Upper lobe of left lung (tissue), 6 donors: ENCODE measurements at regions not wholly inside any gene's neighbourhood (a gene's known extent, or its start where the extent isn't known, plus 50 kb on each side); places are given as distances from the start of the nearest gene placed in this dataset.

Experiments
- ATAC-seq, 2 donors: fragments of 200-7000 bp; cut with Tn5 transposase; one replicate each; pipeline ENCODE4 v1.9.1; 2022; ENCODE audit warnings: mild to moderate bottlenecking in 2 of 2, moderate library complexity in 2 of 2; ENCODE audit not compliant: low FRiP score in 2 of 2
- DNase-seq, 2 donors: peaks; one replicate each; pipeline ENCODE4 v3.0.0-alpha.2; 2019 to 2020
- H3K27ac ChIP-seq, 4 donors: fragments of 200-600 bp; sonication (generic); one replicate each; pipeline ENCODE4 v1.5.1; 2016 to 2019
- H3K27me3 ChIP-seq, 4 donors: fragments of 200-600 bp; sonication (generic); one replicate each; pipeline ENCODE4 v1.5.1; 2017 to 2019
- H3K36me3 ChIP-seq, 4 donors: fragments of 200-600 bp; sonication (generic); one replicate each; pipeline ENCODE4 v1.5.1; 2016 to 2019
- H3K4me1 ChIP-seq, 4 donors: fragments of 200-600 bp; sonication (generic); one replicate each; pipeline ENCODE4 v1.5.1; 2018 to 2019
- H3K4me3 ChIP-seq, 4 donors: fragments of 200-600 bp; sonication (generic); one replicate each; pipeline ENCODE4 v1.5.1; 2017 to 2019; ENCODE audit warnings: mild to moderate bottlenecking in 2 of 4, moderate library complexity in 1 of 4
- H3K9me3 ChIP-seq, 4 donors: fragments of 200-600 bp; sonication (generic); one replicate each; pipeline ENCODE4 v1.5.1; 2018 to 2019
- EP300 ChIP-seq, 4 donors: sonication (generic); formaldehyde crosslinking; IDR thresholded peaks; one replicate each; pipeline ENCODE4 v1.5.1; 2017; ENCODE audit warnings: antibody characterized with exemption in 4 of 4, control low read depth in 2 of 4
- POLR2A ChIP-seq, 4 donors: fragments of 450-650 bp; IDR thresholded peaks; one replicate each; pipeline ENCODE4 v1.5.1; 2016 to 2017; ENCODE audit warnings: antibody characterized with exemption in 4 of 4, mild to moderate bottlenecking in 2 of 4
- POLR2AphosphoS5 ChIP-seq, 2 donors: sonication (generic); formaldehyde crosslinking; IDR thresholded peaks; one replicate each; pipeline ENCODE4 v1.5.1; 2017; ENCODE audit warnings: antibody characterized with exemption in 2 of 2
- WGBS, 2 donors: methylation state at CpG; one replicate each; pipeline ENCODE4 v1.1.5; 2017 to 2018; 5-methylcytosine and 5-hydroxymethylcytosine counted together
- TF ChIP-seq, protein P1 (sequence below), 6 experiments: fragments of 450-650 bp in 4 of 6; fragments of 200-600 bp in 2 of 6; sonication (generic) in 2 of 6; IDR thresholded peaks; one replicate each; pipeline ENCODE4 v1.5.1; 2016 to 2019; ENCODE audit warnings: antibody characterized with exemption in 6 of 6
- donor health status: DM: no; HTN: no; CAD: no; lungs with moderate emphysema.
- donor health status: DM: no; HTN: yes; CAD: no; lungs with severe emphysema.

DNA sequence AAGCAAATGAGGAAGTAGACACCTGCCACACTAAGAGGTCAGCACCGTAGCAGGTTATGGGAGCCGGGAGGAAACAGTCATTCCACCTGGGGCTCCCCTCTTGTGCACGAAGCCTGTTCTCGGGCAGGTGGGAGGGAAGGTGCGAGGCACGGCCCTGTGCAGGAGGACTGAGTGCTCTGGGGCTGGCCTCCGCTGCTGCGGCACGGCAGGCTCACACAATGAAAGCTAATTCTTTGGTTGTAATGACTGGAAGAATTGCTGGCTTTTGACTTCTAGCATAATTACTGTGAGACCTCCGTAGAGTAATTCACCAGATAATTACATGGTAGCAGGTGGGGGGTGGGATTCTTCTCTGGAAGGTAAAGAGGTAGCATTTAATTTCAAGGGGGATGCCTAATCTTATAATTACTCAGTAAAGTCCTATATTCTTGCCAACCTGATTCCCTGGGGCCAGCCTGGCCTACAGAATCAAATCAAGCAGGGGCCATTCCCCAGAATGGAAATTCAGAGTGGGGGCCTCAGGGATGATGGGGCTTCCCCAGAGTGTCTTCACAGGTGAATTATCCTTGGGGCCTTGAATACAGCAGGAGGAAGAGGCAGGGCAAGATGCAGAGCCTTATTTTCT is 129.1 kb downstream of the TPRA1 start:
- no peak for DNase-seq
- H3K27ac ChIP-seq: no peak overlapping the region
- peaks cover 10 to 33% (median 17%) of the 10 kb centered on the region in 4 donors for H3K4me1 ChIP-seq
- no peaks in the 10 kb centered on the region for H3K36me3 ChIP-seq
- H3K27me3 ChIP-seq: peaks cover 0 to 9% (median 4%) of the 10 kb centered on the region in 4 donors
- H3K4me3 ChIP-seq: no peak overlapping the region
- TF ChIP-seq POLR2A (IDR thresholded peaks at IDR 0.05): no peak
- no peak for TF ChIP-seq EP300 (IDR thresholded peaks at IDR 0.05)
- TF ChIP-seq, protein P1, sequence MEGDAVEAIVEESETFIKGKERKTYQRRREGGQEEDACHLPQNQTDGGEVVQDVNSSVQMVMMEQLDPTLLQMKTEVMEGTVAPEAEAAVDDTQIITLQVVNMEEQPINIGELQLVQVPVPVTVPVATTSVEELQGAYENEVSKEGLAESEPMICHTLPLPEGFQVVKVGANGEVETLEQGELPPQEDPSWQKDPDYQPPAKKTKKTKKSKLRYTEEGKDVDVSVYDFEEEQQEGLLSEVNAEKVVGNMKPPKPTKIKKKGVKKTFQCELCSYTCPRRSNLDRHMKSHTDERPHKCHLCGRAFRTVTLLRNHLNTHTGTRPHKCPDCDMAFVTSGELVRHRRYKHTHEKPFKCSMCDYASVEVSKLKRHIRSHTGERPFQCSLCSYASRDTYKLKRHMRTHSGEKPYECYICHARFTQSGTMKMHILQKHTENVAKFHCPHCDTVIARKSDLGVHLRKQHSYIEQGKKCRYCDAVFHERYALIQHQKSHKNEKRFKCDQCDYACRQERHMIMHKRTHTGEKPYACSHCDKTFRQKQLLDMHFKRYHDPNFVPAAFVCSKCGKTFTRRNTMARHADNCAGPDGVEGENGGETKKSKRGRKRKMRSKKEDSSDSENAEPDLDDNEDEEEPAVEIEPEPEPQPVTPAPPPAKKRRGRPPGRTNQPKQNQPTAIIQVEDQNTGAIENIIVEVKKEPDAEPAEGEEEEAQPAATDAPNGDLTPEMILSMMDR (IDR thresholded peaks at IDR 0.05): no peak
- no peak for TF ChIP-seq POLR2AphosphoS5 (IDR thresholded peaks at IDR 0.05)
- no peak for ATAC-seq
- 74 to 93% methylated on average over 5 to 10 of the region's 10 CpGs for WGBS, 2 donors
- no peaks in the 10 kb centered on the region for H3K9me3 ChIP-seq

DNA sequence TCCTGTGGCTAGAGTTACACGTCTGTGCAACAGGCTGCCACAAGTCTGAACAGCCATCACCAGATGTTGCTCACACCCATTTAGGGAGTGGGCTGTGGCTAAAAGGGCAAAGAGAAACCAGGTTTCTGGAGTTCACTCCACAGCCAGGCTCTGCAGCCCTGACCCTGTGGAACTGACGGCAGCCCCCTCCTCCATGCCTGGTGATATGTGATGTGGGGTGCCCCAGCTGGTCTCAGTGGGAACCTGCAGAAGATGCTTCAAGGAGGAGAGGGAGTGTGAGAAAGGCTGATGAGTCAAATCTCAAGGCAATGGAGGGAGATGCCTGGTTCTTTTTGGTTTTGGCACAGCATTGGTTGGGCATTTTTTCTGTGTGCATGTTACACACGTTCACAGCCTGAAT is 130.6 kb downstream of the TPRA1 start:
- WGBS, 2 donors: 75 to 76% methylated on average over 2 to 3 of the region's 3 CpGs

DNA sequence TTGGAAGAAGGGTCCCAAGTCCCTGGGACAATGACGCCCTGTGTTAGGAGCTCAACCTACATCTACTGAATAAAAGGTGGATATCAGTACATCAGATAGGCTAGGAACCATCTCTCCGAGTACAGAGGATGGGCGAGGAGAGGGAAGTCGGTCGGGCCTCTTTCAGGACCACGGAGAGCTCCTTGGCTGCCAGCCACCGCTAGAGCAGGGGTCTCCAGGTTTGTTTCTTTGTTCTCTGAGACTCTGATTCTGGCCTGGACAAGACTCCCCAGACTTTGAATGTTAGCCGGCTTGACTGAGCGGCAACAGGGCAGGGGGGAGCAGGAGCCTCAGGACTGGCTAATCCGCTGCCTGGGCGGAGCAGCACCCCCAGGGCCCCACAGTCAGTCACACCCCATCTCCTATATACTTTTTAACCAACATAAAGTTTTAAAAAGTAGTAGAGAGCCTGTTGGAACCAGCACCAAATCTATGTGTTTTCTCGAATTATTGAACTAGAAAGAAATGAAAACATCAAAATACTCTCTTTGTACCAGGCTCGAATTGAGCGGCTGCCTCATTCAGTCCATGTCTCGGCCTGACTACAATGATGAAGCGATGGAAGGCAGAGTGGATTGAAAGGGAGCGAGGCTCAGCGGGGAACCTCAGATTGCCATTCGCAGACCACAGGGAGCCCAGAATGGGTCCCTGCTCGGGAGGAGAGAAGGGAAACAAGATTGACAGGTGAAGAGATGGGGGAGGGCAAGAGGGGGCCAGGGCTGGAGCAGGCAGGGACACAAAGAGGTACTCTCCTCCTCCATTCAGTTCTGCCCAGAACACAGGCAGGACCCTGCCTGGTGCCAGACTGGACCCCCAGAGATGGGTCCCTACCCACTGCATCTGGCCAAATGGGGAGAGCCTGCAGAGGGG is 131.6 kb downstream of the TPRA1 start:
- 42 to 46% methylated on average over 18 to 20 of the region's 20 CpGs for WGBS, 2 donors
- H3K27me3 ChIP-seq: peaks cover 0 to 16% (median 5%) of the 10 kb centered on the region in 4 donors
- DNase-seq: no peak

More for the DNA sequence above, 130.6 kb downstream of the TPRA1 start:
- H3K36me3 ChIP-seq: no peaks in the 10 kb centered on the region
- ATAC-seq (no peak), DNase-seq (no peak)
- TF ChIP-seq POLR2AphosphoS5 (IDR thresholded peaks at IDR 0.05) (no peak), EP300 (IDR thresholded peaks at IDR 0.05) (no peak), POLR2A (IDR thresholded peaks at IDR 0.05) (no peak)
- TF ChIP-seq, protein P1 (IDR thresholded peaks at IDR 0.05): no peak
- H3K4me1 ChIP-seq: peaks cover 23 to 47% (median 30%) of the 10 kb centered on the region in 4 donors
- H3K27me3 ChIP-seq: peaks cover 0 to 16% (median 5%) of the 10 kb centered on the region in 4 donors
- H3K9me3 ChIP-seq: no peaks in the 10 kb centered on the region
- no peak overlapping the region for H3K27ac ChIP-seq
- H3K4me3 ChIP-seq: no peak overlapping the region

DNA sequence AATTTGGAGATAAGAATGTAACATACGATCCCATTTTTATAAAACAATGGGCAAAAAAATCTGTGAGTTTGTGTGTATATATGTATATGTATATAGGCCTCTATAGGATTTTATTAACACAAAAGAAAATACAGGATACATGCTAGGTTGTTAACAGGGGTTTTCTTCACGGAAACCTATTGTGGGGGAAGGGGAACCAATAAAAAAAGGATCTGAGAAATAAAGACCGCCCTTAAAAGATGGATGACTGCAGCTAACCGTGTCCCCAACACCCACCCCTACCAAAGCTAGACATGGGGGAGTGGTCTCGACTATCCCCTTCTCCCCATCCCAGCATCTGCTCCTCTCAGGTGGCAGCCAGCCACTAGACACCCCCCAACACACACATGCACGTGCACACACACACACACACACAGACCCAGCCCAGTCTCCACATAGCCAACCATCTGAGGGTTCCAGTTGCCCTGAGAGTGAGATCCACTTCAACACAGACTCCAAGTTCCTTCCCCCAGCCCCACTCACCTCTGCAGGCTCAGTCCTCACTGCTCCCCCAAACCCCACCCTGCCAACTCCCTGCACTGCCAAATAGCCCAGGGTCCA is 132.9 kb downstream of the TPRA1 start:
- TF ChIP-seq POLR2AphosphoS5 (IDR thresholded peaks at IDR 0.05) (no peak), EP300 (IDR thresholded peaks at IDR 0.05) (no peak), POLR2A (IDR thresholded peaks at IDR 0.05) (no peak)
- TF ChIP-seq, protein P1 (IDR thresholded peaks at IDR 0.05): no peak
- DNase-seq (no peak), ATAC-seq (no peak)
- Histone ChIP-seq H3K27ac (no peak overlapping the region), H3K4me3 (peak overlapping the region in 2 of 4 donors; percentile 23 to 27), H3K9me3 (no peaks in the 10 kb centered on the region), H3K36me3 (no peaks in the 10 kb centered on the region), H3K27me3 (peaks cover 0 to 16% (median 5%) of the 10 kb centered on the region in 4 donors), H3K4me1 (peaks cover 23 to 42% (median 29%) of the 10 kb centered on the region in 4 donors)
- 58 to 72% methylated on average over 6 of the region's 6 CpGs for WGBS, 2 donors

More for the DNA sequence above, 131.6 kb downstream of the TPRA1 start:
- Histone ChIP-seq H3K9me3 (no peaks in the 10 kb centered on the region), H3K27ac (no peak overlapping the region), H3K4me1 (peaks cover 23 to 47% (median 30%) of the 10 kb centered on the region in 4 donors), H3K4me3 (no peak overlapping the region), H3K36me3 (no peaks in the 10 kb centered on the region)
- no peak for ATAC-seq
- TF ChIP-seq EP300 (IDR thresholded peaks at IDR 0.05): no peak
- TF ChIP-seq, protein P1 (IDR thresholded peaks at IDR 0.05): no peak
- TF ChIP-seq POLR2AphosphoS5 (IDR thresholded peaks at IDR 0.05): no peak
- no peak for TF ChIP-seq POLR2A (IDR thresholded peaks at IDR 0.05)
